Prostate gland (tissue), 2 donors: ENCODE measurements at regions not wholly inside any gene's neighbourhood (a gene's known extent, or its start where the extent isn't known, plus 50 kb on each side); places are given as distances from the start of the nearest gene placed in this dataset.

Experiments
- CTCF ChIP-seq, 4 experiments: fragments of 200-600 bp in 2 of 4; fragments of 450-650 bp in 2 of 4; sonication (generic) in 2 of 4; IDR thresholded peaks; 1 replicate in 3 of 4; 2 replicates in 1 of 4; pipeline ENCODE4 v1.5.1; 2016 to 2019; ENCODE audit warnings: antibody characterized with exemption in 4 of 4, mild to moderate bottlenecking in 2 of 4, moderate library complexity in 2 of 4
- POLR2A ChIP-seq: fragments of 450-650 bp; IDR thresholded peaks from one replicate; pipeline ENCODE4 v1.6.1; 2016; ENCODE audit warnings: antibody characterized with exemption, mild to moderate bottlenecking

GRCh38 chr9:80707120-80707519 is 982.2 kb downstream of the TLE1 start:
- TF ChIP-seq CTCF (IDR thresholded peaks at IDR 0.05) (no peak), POLR2A (no peak)
